Fibroblast of lung (primary cell): ENCODE measurements at regions not wholly inside any gene's neighbourhood (a gene's known extent, or its start where the extent isn't known, plus 50 kb on each side); places are given as distances from the start of the nearest gene placed in this dataset.

Source experiments
- DNase-seq, 2 donors: peaks; one replicate each; pipeline versions ENCODE4 v3.0.0 to v3.0.0-alpha.2; 2010; ENCODE audit warnings: low read depth in 2 of 2
- H2AFZ ChIP-seq: 2 replicates; pipeline ENCODE4 v1.5.1; 2012; ENCODE audit warnings: low read length, control low read depth, inconsistent platforms
- H3K27ac ChIP-seq: 2 replicates; pipeline ENCODE4 v1.5.1; 2011; ENCODE audit warnings: low read length, control low read depth; ENCODE audit not compliant: insufficient read depth
- H3K27me3 ChIP-seq: 2 replicates; pipeline ENCODE4 v1.5.1; 2011; ENCODE audit warnings: mild to moderate bottlenecking, low read length; ENCODE audit not compliant: control insufficient read depth, insufficient read depth
- H3K36me3 ChIP-seq: 2 replicates; pipeline ENCODE4 v1.5.1; 2011; ENCODE audit warnings: low read length; ENCODE audit not compliant: control insufficient read depth, insufficient read depth
- H3K4me1 ChIP-seq: 2 replicates; pipeline ENCODE4 v1.5.1; 2011; ENCODE audit warnings: low read length; ENCODE audit not compliant: control insufficient read depth, insufficient read depth; ENCODE audit errors: extremely low read depth
- H3K4me2 ChIP-seq: 2 replicates; pipeline ENCODE4 v1.5.1; 2011; ENCODE audit warnings: low read length, control low read depth; ENCODE audit not compliant: insufficient read depth; ENCODE audit errors: extremely low read depth
- H3K4me3 ChIP-seq, 4 experiments: fragments of 200-600 bp in 1 of 4; sonication (generic) in 1 of 4; replicated peaks in 1 of 4; 2 replicates each; pipeline ENCODE4 v1.5.1; 2011 to 2016; ENCODE audit warnings: low read length in 4 of 4, low read depth in 3 of 4, mild to moderate bottlenecking in 3 of 4, control low read depth in 2 of 4, inconsistent platforms in 1 of 4, mixed read lengths in 1 of 4; ENCODE audit not compliant: insufficient read depth in 1 of 4; ENCODE audit errors: control extremely low read depth in 1 of 4
- H3K79me2 ChIP-seq: 2 replicates; pipeline ENCODE4 v1.5.1; 2012; ENCODE audit warnings: mild to moderate bottlenecking, low read length, inconsistent platforms; ENCODE audit not compliant: control insufficient read depth, insufficient read depth
- H3K9ac ChIP-seq: 2 replicates; pipeline ENCODE4 v1.5.1; 2011; ENCODE audit warnings: mild to moderate bottlenecking, low read length, control low read depth; ENCODE audit not compliant: insufficient read depth
- H3K9me3 ChIP-seq: 2 replicates; pipeline ENCODE4 v1.5.1; 2012; ENCODE audit warnings: low read depth, low read length; ENCODE audit not compliant: control insufficient read depth, insufficient read depth
- H4K20me1 ChIP-seq: 2 replicates; pipeline ENCODE4 v1.5.1; 2011; ENCODE audit warnings: low read length; ENCODE audit not compliant: control insufficient read depth, insufficient read depth; ENCODE audit errors: extremely low read depth
- EZH2 ChIP-seq: IDR thresholded peaks from 2 replicates; pipeline ENCODE4 v1.5.1; 2012; ENCODE audit warnings: low read length, control low read depth, mild to moderate bottlenecking; ENCODE audit errors: missing control alignments
- TF ChIP-seq, protein P1 (sequence below), 2 donors: IDR thresholded peaks in 1 of 2; conservative IDR thresholded peaks in 1 of 2; 1 replicate in 1 of 2; 2 replicates in 1 of 2; pipeline ENCODE4 v1.5.1; 2011 to 2012; ENCODE audit warnings: low read length in 2 of 2, control low read depth in 1 of 2, inconsistent platforms in 1 of 2, low read depth in 1 of 2, mild to moderate bottlenecking in 1 of 2

DNA sequence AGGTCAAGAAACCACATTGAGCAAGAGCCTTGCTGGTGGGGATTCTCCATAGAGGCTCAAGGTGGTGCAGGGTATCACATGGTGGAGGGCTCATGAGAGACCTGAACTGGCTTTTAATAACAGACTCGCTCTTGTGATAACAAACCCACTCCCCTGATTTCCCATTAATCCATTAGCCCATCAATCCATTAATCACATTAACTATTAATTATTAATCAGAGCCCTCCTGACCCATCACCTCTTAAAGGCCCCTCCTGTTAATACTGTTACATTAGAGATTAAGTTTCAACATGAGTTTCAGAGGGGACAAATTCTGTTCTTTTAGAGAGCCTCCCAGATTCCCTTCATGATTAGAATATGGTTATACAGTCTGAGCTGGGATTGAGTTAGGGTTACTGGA, 61.8 kb downstream of the IER5 start:
- H3K4me3 ChIP-seq, result no peak overlapping the region
- no peak overlapping the region for H3K4me2 ChIP-seq
- H3K27ac ChIP-seq, result no peak overlapping the region
- no peak for TF ChIP-seq EZH2
- TF ChIP-seq, protein P1, sequence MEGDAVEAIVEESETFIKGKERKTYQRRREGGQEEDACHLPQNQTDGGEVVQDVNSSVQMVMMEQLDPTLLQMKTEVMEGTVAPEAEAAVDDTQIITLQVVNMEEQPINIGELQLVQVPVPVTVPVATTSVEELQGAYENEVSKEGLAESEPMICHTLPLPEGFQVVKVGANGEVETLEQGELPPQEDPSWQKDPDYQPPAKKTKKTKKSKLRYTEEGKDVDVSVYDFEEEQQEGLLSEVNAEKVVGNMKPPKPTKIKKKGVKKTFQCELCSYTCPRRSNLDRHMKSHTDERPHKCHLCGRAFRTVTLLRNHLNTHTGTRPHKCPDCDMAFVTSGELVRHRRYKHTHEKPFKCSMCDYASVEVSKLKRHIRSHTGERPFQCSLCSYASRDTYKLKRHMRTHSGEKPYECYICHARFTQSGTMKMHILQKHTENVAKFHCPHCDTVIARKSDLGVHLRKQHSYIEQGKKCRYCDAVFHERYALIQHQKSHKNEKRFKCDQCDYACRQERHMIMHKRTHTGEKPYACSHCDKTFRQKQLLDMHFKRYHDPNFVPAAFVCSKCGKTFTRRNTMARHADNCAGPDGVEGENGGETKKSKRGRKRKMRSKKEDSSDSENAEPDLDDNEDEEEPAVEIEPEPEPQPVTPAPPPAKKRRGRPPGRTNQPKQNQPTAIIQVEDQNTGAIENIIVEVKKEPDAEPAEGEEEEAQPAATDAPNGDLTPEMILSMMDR (conservative IDR thresholded peaks at IDR 0.05 in 1 of 2, IDR thresholded peaks at IDR 0.05 in 1 of 2; ENCODE audit: low read depth in 1 of 2, low read length in 2 of 2), result no peak
- no peak for DNase-seq
- H4K20me1 ChIP-seq, result no peaks in the 10 kb centered on the region
- H2AFZ ChIP-seq, result no peak overlapping the region
- no peaks in the 10 kb centered on the region for H3K9me3 ChIP-seq
- no peaks in the 10 kb centered on the region for H3K79me2 ChIP-seq
- H3K9ac ChIP-seq, result no peak overlapping the region
- peaks cover 8% of the 10 kb centered on the region for H3K4me1 ChIP-seq
- H3K36me3 ChIP-seq, result no peaks in the 10 kb centered on the region
- no peaks in the 10 kb centered on the region for H3K27me3 ChIP-seq

DNA sequence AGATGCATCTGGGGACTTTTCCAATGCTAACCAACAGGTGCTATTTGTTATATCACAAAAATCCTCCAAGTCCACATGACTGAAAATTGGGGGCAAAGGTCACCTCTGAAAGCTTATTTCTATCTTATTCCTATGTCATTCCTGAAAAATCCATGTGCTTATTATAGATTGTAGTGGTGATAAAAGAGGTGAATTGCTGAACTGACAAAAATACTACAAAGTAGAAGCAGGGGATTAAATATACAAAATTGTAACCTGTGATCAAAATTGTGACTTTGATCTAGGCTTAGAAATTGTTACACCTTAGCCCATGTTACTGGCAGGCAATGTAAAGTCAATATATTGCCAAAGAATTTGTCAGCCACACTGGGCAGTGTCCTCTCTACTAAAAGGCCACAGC, 62.3 kb downstream of the IER5 start:
- H3K27me3 ChIP-seq, result no peaks in the 10 kb centered on the region
- H3K27ac ChIP-seq, result no peak overlapping the region
- H4K20me1 ChIP-seq, result no peaks in the 10 kb centered on the region
- TF ChIP-seq, protein P1 (conservative IDR thresholded peaks at IDR 0.05 in 1 of 2, IDR thresholded peaks at IDR 0.05 in 1 of 2; ENCODE audit: low read depth in 1 of 2, low read length in 2 of 2), result no peak
- no peak for TF ChIP-seq EZH2
- no peak overlapping the region for H3K4me2 ChIP-seq
- no peak overlapping the region for H3K9ac ChIP-seq
- no peaks in the 10 kb centered on the region for H3K9me3 ChIP-seq
- no peaks in the 10 kb centered on the region for H3K36me3 ChIP-seq
- no peaks in the 10 kb centered on the region for H3K79me2 ChIP-seq
- H3K4me3 ChIP-seq, result no peak overlapping the region
- peaks cover 8% of the 10 kb centered on the region for H3K4me1 ChIP-seq
- no peak overlapping the region for H2AFZ ChIP-seq
- no peak for DNase-seq

DNA sequence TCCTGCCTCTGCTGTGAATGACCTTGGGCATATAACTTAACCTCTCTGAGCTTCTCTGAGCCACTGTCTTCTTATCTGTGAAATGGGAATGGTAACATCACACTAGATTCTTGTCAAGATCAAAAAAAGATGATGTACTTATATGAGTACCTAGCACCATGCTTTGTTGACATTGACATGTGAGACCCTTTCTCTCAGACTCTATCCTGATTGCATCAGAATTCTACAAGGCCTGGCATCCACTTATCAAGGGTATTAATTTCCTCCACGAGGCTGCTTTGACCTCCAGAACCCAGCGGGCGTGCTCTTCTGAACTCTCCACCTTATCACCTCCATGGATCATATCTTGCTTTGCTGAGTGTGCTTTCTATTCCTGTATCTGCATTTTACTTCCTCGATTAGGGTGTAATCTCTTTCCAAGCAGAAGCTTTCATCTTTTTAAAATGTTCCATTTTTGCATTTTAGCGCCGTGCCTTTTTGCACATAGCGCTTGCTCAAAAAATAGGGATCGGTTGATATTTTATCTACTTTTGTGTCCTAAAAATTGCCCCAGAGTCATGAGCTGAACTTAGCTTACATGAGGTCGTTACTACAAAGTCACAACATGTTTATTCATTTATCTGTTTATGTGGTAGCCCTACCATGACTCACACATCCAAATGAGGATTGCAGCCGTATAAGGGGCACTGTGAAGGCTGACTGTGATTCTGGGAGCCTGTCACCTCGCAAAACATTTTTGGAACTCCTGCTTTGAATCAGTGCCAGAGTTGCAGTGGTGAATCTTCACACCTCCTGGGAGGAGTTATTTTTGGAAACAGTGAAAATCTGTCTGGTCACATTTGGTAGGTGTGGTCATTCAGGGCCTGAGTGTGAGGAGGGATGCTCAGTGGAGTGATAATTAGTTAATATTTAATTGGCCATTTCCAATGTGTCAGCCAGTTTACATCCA, 63.2 kb downstream of the IER5 start:
- no peak overlapping the region for H2AFZ ChIP-seq
- no peak for TF ChIP-seq EZH2
- TF ChIP-seq, protein P1 (conservative IDR thresholded peaks at IDR 0.05 in 1 of 2, IDR thresholded peaks at IDR 0.05 in 1 of 2; ENCODE audit: low read depth in 1 of 2, low read length in 2 of 2), result no peak
- peaks cover 3% of the 10 kb centered on the region for H3K27me3 ChIP-seq
- no peak overlapping the region for H3K4me3 ChIP-seq
- no peaks in the 10 kb centered on the region for H3K36me3 ChIP-seq
- no peaks in the 10 kb centered on the region for H3K9me3 ChIP-seq
- no peaks in the 10 kb centered on the region for H3K79me2 ChIP-seq
- H3K4me2 ChIP-seq, result no peak overlapping the region
- H4K20me1 ChIP-seq, result no peaks in the 10 kb centered on the region
- H3K27ac ChIP-seq, result no peak overlapping the region
- peak in 1 of 2 donors; percentile 59 for DNase-seq
- peaks cover 8% of the 10 kb centered on the region for H3K4me1 ChIP-seq
- H3K9ac ChIP-seq, result no peak overlapping the region
